Caco-2 (cell line): ENCODE measurements at regions not wholly inside any gene's neighbourhood (a gene's known extent, or its start where the extent isn't known, plus 50 kb on each side); places are given as distances from the start of the nearest gene placed in this dataset.

Experiments used
- BruUV-seq: library from RNA; stranded (reverse); fragments of 400-500 nt; replicated peaks from 2 replicates; lab custom pipeline; 2021; lab: Mats Ljungman, UMichigan
- CTCF ChIA-PET: fragments of 300-600 bp; sonication (Branson Sonifier 250); formaldehyde crosslinking; loops from one replicate; lab custom pipeline; 2022; ENCODE audit warnings: antibody characterized with exemption; lab: Charles Lee
- POLR2A ChIA-PET: fragments of 300-600 bp; sonication (Branson Sonifier 250); formaldehyde crosslinking; loops from one replicate; lab custom pipeline; 2022; ENCODE audit warnings: antibody characterized with exemption; lab: Charles Lee
- DNase-seq, 2 experiments: peaks; one replicate each; pipeline versions ENCODE4 v3.0.0 to v3.0.0-alpha.2; 2020 to 2022
- H3K27me3 ChIP-seq: replicated peaks from 2 replicates; pipeline ENCODE4 v1.6.0; 2011; ENCODE audit warnings: low read length; ENCODE audit not compliant: control insufficient read depth, insufficient read depth
- H3K36me3 ChIP-seq: 2 replicates; pipeline ENCODE4 v1.5.1; 2011; ENCODE audit warnings: low read length; ENCODE audit not compliant: control insufficient read depth, insufficient read depth
- H3K4me1 ChIP-seq: fragments of 250-450 bp; sonication (Bioruptor Pico); 2 replicates; pipeline ENCODE4 v1.5.1; 2020; ENCODE audit warnings: mild to moderate bottlenecking
- H3K4me3 ChIP-seq: 2 replicates; pipeline ENCODE4 v1.5.1; 2011; ENCODE audit warnings: low read depth, mild to moderate bottlenecking, control low read depth, low read length
- H3K9me3 ChIP-seq: fragments of 250-450 bp; sonication (Bioruptor Pico); 2 replicates; pipeline ENCODE4 v1.5.1; 2020; ENCODE audit warnings: mild to moderate bottlenecking, moderate library complexity
- H3K27ac Mint-ChIP-seq: one replicate; pipeline ENCODE4 v1.8.0; 2022; ENCODE audit warnings: mixed read lengths; ENCODE audit not compliant: unreplicated experiment
- H3K27me3 Mint-ChIP-seq: one replicate; pipeline ENCODE4 v1.8.0; 2022; ENCODE audit warnings: mixed read lengths; ENCODE audit not compliant: insufficient read depth, unreplicated experiment
- H3K36me3 Mint-ChIP-seq: one replicate; pipeline ENCODE4 v1.8.0; 2022; ENCODE audit warnings: mild to moderate bottlenecking, mixed read lengths; ENCODE audit not compliant: insufficient read depth, unreplicated experiment
- H3K4me1 Mint-ChIP-seq: one replicate; pipeline ENCODE4 v1.8.0; 2022; ENCODE audit warnings: low read depth, mixed read lengths; ENCODE audit not compliant: unreplicated experiment
- H3K4me3 Mint-ChIP-seq: one replicate; pipeline ENCODE4 v1.8.0; 2022; ENCODE audit warnings: mild to moderate bottlenecking, moderate library complexity, mixed read lengths; ENCODE audit not compliant: unreplicated experiment
- H3K9me3 Mint-ChIP-seq: one replicate; pipeline ENCODE4 v1.8.0; 2022; ENCODE audit warnings: mixed read lengths; ENCODE audit not compliant: unreplicated experiment
- CTCF ChIP-seq, 2 experiments: fragments of 200-600 bp in 1 of 2; IDR thresholded peaks; 1 replicate in 1 of 2; 2 replicates in 1 of 2; pipeline versions ENCODE4 v1.5.1 to v1.8.0; 2011 to 2022; ENCODE audit warnings: antibody characterized with exemption in 1 of 2, control low read depth in 1 of 2, inconsistent platforms in 1 of 2, low read depth in 1 of 2, low read length in 1 of 2, mild to moderate bottlenecking in 1 of 2, moderate library complexity in 1 of 2; ENCODE audit not compliant: insufficient read depth in 1 of 2, severe bottlenecking in 1 of 2, unreplicated experiment in 1 of 2
- intact Hi-C: fragments of 100-400 bp; cut with micrococcal nuclease; formaldehyde crosslinking; loops from one replicate; pipeline ENCODE4 v1.10.0; 2022; ENCODE audit not compliant: unreplicated experiment

GRCh38 chr12:94095618-94096017 is 52.8 kb upstream of the PLXNC1 start:
- Histone ChIP-seq H3K4me1 (peaks cover 21% of the 10 kb centered on the region), H3K27me3 (no peaks in the 10 kb centered on the region), H3K9me3 (no peaks in the 10 kb centered on the region), H3K4me3 (no peak overlapping the region), H3K36me3 (no peaks in the 10 kb centered on the region)
- POLR2A ChIA-PET = no interaction called here
- H3K9me3 Mint-ChIP-seq = no peaks in the 10 kb centered on the region
- intact Hi-C loops = no loop called here
- CTCF ChIA-PET = no interaction called here
- TF ChIP-seq CTCF (IDR thresholded peaks at IDR 0.05; ENCODE audit: insufficient read depth in 1 of 2, low read depth in 1 of 2, low read length in 1 of 2, severe bottlenecking in 1 of 2, unreplicated experiment in 1 of 2) = no peak
- no peak overlapping the region for H3K4me3 Mint-ChIP-seq
- DNase-seq = no peak
- H3K36me3 Mint-ChIP-seq = no peaks in the 10 kb centered on the region
- H3K4me1 Mint-ChIP-seq = peaks cover 11% of the 10 kb centered on the region
- H3K27ac Mint-ChIP-seq = no peak overlapping the region
- BruUV-seq = no TSS peak
- H3K27me3 Mint-ChIP-seq = no peaks in the 10 kb centered on the region

GRCh38 chr12:94098466-94098865 is 49.9 kb upstream of the PLXNC1 start:
- Mint-ChIP-seq H3K36me3 (no peaks in the 10 kb centered on the region), H3K4me3 (no peak overlapping the region), H3K4me1 (peaks cover 11% of the 10 kb centered on the region), H3K27ac (no peak overlapping the region), H3K9me3 (no peaks in the 10 kb centered on the region), H3K27me3 (no peaks in the 10 kb centered on the region)
- no TSS peak for BruUV-seq
- ChIA-PET POLR2A (no interaction called here), CTCF (interaction anchor here (1.5 kb wide), 1 partner anchor 23 kb away, joined by 3 read pairs; no protein-coding TSS in a partner anchor)
- intact Hi-C loops = no loop called here
- Histone ChIP-seq H3K27me3 (no peaks in the 10 kb centered on the region), H3K4me1 (peaks cover 28% of the 10 kb centered on the region), H3K9me3 (no peaks in the 10 kb centered on the region), H3K36me3 (no peaks in the 10 kb centered on the region), H3K4me3 (no peak overlapping the region)
- no peak for TF ChIP-seq CTCF (IDR thresholded peaks at IDR 0.05; ENCODE audit: insufficient read depth in 1 of 2, low read depth in 1 of 2, low read length in 1 of 2, severe bottlenecking in 1 of 2, unreplicated experiment in 1 of 2)
- DNase-seq = no peak
